Anterior cingulate cortex (tissue), 58 donors: ENCODE measurements at regions not wholly inside any gene's neighbourhood (a gene's known extent, or its start where the extent isn't known, plus 50 kb on each side); places are given as distances from the start of the nearest gene placed in this dataset.
A peak's percentile ranks its signal among the peaks of the same experiment; 100 is the strongest.

Experiments
- DNase-seq, 58 donors: peaks; one replicate each; lab custom pipeline; 2025; lab: John Stamatoyannopoulos, UW

DNA sequence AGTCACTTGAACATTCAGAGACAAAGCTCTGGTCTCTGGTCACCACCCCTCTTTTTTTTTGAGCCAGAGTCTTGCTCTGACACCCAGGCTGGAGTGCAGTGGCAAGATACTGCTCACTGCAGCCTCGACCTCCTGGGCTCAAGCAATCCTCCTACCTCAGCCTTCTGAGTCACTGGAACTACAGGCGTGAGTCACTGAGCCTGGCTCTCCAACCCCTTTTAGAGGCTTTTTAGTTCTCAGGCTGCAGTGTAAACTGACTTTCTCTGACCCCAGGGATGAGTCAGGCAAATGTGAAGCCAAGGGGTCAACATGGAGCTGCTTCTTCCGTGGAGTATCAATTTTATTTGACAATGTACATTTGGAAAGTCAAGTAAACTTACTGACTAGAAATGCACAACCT lies 229.2 kb downstream of the PTTG2 start:
- peak in 1 of 58 donors; percentile 19 for DNase-seq

DNA sequence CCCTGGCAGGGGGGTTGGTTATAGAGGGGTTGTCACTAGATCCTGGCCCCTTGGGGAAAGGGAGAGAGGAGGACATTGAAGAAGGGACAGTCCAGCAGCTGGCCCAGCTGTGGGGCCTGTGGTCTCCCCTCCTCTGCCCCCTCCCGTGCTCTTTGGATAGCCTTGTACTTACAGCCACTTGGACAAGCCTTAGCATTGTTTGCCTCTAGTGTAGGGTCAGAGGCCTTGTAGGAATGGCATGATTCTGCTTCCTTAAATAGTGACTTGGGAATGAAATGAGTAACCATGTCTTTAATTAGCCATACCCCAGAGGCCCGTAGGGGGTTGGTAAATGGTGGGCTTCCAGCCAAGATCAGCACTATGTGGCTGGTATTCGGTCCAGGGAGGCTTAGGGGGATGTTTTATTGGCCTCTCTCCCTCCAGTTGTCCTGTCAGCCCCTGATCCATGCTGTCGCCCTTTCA lies 230.6 kb downstream of the PTTG2 start:
- peak in 9 of 58 donors; percentile 9 to 56 (median 32) for DNase-seq

DNA sequence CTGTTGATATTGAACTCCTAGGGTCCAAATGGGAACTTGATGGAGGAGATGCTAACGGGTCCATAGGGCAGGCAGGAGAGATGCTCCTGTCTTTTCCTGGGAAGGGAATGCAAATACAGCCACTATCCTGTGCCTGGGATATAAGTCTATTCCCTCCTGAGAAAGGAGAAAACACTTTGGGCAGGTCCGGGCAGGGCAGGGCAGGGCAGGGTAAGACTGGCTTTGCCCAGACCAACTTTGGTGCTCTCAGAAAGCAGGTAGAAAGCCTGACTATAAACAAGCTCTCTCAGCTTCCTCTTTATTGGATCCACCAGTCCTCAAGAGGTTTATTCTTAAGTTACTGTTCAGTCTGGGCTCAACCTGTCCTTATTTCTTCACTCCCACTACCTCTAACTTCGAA lies 232.3 kb downstream of the PTTG2 start:
- no peak for DNase-seq

DNA sequence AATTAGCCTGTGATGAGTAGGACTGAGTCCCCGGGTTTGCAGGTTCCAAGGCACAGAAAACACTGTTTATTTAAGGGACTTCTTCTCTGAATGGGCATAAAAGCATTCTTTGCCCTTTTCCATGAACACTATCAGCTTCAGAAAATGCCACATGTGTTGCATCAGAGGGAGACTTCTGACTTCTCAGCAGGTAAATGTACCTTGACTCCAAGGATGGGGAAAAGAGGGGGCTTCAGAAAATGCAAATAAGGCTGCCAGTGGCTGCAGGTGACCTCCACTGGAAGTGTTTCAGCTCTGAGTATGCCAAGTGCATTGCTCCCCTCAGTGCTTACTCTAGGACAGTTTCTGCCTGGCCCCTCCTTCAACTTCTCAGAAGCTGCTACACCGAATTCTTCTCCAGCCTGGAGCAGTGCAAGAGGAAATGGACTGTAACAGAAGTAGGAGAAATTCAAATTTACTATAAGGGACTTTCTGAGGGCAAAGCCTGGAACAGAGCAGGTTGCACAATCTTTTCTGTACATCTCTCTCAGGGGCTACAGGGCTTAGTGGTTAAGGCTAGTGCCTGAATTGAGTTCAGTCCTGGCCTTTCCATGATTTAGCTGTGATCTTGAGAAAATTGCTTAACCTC lies 233.2 kb downstream of the PTTG2 start:
- no peak for DNase-seq

DNA sequence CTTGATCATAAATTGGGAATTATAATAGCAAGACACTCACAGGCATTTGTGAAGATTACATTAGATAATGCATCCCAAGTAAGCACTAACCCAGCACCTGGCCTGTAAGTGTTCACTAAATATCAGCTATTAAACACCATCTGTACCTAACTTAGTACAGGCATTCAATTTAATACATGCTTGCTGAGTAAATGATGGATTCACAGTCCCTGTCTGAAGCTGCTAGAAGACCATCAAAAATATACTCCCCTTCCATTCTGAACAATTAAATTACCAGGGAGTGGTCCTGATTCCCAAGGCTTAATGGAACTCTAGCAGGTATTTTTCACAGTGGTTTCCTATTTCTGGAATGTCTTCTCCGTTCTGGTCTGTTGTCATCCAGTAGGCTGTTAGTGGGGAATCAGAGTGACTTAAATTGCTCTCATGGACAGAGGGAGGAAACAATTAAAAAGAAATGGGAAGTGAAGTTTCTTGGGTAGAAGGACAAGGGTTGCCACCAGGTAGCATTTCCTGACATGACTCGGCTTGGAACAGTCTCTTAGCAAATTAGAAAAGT lies 233.9 kb downstream of the PTTG2 start:
- DNase-seq, result no peak

DNA sequence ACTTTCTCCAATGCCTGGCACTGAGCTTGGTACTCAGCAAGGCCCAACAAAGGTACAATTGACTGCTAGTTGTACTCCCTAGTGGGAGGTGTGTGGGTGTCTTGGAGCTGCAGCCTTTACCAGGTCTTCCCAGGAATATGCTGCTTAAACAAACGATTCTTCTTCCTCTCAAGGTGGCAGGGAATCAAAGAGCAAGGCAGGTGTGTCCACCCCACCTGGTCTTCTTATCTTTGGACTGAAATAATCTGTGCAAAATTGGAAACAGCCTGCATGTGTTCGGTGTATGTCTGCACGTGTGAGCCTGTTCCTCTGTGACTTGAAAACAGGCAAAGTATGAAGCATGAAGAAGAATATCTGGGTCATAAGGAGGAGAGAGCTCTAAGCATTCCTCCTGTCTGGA lies 235.3 kb downstream of the PTTG2 start:
- no peak for DNase-seq

DNA sequence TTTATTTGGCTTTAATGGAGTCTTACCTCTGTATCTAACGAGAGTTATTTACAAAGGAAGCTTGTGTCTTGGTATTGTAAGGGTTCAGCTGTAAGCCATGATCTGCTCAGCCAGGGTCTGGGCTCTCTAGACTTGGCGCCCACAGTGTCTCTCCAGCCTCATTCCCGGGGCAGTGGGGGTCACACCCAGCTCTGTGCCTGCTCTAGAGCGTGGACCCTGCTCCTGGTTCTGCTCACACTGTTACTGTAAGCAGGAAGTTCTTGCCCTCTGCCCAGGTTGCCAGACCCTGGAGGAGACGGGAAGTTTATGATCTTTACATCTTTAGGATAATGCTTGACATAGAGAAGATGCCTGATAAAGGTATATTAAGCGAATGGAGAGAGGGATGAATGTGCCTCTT lies 235.7 kb downstream of the PTTG2 start:
- DNase-seq, result no peak

DNA sequence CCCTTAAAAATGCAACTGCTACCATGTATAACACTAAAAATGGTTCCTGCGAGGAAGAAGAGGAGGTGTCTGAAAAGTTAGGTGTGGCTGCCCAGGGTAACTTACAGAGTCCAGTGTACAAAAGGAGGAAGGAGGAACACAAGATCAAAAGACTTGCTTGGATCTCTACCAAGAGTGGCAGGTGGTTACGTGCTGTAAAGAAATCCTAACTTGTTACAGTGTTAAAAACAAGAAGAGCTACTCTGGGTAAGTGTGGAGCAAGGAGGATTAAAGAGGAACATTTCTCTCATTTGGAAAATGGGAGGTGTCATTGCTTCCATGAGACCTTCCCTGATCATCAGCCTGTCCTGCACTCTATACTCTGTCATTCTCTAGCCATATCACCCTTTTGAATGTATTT lies 242.0 kb downstream of the PTTG2 start:
- no peak for DNase-seq

DNA sequence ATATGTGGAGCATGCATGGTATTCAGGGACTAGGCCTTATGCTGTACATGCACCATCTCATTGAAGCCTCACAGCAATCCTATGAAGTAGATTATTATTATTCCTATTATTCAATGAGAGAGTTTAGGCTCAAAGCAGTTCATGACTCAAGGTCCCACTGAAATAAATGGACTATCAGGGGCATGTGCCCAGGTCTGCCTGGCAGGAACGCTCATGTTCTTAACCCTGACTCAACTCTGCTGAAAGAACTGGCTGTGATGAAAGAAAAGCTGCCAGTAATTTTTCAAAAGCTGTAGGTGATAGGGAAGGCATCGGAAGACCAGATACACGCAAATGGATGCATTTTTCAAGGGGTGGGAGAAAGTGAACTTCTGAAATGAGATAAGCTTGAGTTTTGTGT lies 243.4 kb downstream of the PTTG2 start:
- no peak for DNase-seq

DNA sequence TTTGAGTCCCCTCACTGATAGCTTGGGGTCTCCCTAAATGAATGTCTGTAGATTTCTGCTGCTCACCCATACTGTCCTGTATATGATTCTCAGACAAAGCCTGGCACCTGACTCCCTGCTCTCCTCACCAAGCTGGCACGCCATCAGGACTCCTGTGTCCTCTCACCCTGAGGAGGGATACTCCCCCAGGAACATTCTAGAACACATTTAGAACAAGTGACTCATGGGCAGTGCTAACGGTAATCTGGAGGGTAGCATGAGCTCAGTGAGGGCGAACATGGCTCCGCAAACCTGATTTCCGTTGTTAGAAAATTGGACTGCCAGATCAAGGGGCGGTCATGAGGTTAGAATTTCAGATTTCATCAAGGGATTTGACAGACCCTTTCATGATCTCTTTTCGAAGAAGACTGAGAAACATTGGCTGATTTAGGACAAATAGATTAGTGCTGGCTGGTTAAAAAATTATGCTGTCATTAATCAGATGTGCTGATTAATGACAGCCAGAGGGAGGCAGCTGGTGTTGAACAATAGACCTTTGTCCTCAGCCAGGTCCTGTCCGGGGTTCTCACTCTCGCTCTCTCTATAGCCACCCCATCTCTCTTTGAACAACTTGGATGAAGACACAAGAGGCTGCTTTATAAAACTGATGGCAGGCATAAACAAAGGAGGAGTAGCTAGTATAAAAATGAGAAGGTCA lies 244.3 kb downstream of the PTTG2 start:
- peak in 15 of 58 donors; percentile 11 to 59 (median 32) for DNase-seq

DNA sequence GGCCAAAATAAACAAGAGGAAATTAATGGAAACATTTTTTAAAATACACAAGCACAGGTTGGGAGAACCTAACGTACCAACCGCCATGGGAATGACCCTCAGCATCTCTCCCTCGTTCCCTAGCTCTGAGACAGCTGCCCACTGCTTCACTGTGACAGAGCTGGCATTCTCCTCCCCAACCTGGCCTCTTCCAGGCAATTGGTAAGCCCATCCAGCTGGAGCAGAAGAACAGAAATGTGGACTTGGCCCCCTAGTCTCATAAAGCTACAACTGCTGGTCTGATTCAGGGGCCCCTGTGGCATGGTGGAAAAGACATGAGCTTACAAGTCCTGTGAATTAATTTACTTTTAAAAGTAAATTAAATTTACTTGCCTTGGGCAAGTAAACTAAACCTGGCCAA lies 245.1 kb downstream of the PTTG2 start:
- DNase-seq, result no peak

DNA sequence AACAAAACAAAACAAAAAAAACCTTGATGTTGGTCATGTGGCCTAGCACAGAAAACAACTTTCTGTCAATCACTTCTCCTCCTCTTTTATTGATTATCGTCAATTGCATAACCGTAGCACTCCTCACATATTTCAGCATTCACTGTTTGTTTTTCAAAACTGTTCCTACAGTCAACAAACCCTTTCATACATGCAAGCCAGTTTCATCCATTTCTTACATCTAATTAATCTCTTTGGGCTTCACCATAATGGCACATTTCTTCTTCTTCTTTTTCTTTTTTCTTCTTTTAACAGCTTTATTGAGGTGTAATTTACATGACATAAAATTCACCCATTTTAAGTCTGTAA lies 246.9 kb downstream of the PTTG2 start:
- DNase-seq, result no peak

DNA sequence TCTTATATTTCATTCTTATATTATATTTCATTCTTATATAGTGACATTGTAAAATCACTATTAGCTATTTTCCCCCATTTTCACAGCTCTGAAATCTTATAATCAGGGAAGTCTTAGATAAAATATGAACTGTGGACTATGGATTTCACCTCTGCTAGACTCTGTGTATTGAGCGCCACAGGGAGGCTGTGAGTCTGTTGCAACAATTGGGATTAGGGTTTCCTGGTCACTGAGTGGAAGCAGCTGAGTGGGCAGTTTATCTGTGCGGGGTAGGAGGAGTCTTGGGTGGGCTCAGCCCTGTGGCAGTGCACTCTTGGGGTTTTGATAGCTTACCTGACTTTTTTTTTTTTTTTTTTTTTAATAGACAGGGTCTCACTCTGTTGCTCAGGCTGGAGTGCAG lies 249.5 kb downstream of the PTTG2 start:
- DNase-seq, result no peak

DNA sequence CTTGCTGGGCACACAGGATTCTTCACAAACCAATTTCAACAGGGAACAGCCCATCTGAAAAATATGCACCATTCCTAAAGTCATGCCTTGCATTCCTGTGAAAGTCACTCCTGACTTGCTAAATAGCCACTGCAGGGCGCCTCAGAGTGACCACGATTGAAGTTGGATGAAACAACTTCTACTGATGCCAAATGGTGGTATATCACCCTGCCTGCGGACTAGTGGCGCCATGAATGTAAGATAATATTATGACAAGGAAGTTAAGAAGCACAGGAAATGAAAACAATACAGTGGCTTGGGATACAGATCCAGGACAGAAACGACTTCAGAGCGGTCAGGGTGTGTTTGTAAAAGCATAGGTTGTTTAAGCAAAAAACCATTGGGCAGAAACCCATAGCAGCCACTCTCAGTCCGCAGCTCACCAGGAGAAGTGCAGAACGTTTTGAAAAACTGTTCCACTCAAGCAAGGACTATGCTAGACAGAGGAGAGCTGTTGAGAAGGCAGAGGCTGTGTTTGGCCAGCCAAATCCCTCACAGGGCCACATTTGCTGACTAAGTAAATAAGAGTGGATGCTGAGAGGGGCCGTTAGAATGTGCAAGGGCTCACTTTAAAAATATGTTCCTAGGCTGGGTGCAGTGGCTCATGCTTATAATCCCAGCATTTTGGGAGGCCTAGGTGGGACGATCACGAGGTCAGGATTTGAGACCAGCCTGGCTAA lies 250.4 kb downstream of the PTTG2 start:
- DNase-seq, result no peak

DNA sequence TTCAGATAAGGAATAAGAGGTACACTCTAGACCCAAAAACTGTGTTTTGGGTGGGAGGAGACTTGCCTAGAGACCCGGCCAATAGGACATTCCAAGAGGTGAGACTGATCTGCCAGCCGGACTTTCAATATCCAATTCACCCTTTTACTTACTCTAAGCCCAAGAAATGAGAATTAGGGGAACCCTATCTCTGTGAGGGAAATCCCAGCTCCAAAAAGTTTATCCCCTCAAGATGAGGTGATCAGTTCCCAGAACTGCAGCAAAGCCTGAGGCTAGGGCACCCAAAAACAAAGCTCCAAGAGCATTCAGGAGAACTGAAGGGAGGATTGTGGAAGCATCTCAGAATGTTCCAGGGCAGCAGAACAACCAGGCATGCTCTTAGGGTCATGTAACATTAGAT lies 251.7 kb downstream of the PTTG2 start:
- DNase-seq, result no peak

DNA sequence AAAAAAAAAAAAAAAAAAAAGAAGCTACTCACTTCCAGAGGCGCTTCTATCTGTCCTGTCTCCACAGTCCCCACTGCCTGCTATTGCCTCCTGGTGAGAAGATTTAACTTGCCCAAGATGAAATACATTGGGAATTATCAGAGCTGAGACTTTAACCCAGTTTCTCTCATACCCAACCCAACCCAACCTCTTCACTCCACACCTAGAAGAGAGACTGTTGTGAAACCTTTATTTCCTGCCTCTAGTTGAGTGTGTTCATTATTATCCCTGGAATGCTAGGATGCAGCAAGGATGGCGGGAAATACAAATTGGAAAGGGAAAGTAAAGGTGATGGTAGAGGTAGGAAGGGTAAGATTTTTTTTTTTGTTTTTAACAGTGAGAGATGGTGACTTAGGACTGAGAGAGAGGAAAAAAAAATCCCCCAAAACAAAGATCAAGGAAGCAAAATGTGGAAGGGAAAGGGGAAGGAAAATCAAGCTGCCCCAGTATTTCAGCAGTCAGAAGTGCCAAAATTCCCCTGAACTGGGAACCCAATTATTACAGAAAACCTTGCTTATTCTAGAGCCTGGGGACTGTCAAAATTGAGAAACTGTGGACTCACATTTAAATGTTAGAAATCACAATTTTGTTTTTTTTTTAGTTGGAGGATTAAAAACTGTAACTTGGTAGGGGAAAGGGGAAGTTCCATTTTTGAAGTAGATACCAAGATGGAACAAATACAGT lies 253.0 kb downstream of the PTTG2 start:
- DNase-seq, result no peak

DNA sequence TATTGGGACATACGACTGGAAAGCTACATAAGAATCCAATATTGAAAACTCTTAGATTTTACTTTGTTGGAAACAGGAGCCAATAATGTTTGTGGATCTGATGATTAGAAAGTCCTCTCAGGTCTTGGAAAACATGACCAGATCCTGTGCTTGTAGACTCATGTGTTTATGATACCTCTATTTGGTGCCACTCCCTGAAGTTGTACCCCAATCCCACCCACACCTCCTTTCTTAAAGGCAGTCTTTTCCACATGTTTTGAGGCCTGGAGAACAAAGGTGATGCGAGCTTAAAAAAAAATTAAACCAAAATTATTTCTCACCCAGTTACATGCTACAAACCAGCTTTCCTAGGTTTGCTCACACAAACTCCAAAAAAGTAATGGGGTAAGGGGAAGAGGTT lies 262.7 kb downstream of the PTTG2 start:
- DNase-seq, result no peak

DNA sequence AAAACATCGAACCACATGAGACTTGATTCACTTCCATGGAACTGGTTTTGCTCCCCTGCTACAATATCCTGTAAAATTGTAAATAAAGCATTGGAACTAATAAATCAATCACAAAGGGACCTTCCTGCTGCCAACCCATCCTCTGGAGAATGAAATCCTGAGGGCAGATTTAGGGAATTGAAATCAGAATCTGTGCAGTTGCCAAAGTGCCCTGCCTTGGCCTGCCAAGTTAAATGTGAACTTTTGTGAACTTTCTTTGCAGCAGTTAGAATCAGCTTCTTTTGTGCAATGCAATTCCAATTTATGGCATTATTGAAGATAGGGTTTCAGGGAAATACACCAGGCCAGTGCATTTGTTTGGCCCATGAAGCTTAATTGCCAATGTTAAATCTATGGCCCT lies 263.1 kb downstream of the PTTG2 start:
- no peak for DNase-seq

DNA sequence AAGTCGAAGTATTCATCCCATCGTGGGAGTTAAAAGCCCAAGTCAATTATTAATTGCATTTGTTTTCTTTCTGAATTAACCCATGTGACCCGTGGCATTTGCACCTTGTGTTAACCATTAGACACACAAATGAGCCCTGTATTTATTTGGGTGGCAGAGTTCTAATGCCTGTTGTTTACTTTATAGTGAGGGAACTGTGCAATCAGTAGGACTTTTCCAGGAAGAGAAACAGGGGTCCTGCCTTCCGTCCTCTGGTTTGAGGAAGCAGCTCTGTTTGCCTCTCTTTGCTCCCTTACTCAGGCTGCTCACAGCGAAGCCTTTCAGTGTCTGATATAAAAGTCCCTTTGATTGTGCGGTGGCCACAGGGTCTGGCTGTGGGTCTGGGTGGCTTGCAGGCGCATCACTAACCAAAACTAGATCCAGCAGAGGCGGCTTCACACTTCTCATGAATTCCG lies 263.6 kb downstream of the PTTG2 start:
- peak in 51 of 58 donors; percentile 2 to 88 (median 45) for DNase-seq

DNA sequence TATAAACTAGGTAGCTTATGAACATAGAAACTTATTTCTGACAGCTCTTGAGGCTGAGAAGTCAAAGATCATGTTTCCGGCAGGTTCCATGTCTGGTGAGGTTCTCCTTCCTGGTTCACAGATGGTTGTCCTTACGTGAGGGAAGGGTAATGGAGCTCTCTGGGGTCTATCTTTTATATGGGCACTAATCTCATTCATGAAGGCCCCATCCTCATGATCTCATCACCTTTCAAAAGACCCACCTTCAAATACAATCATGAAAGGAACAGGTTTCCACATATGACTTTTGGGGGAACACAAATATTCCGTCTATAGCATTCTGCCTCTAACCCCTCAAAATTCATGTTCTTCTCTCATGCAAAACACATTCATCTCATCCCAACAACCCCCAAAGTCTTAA lies 264.7 kb downstream of the PTTG2 start:
- no peak for DNase-seq

DNA sequence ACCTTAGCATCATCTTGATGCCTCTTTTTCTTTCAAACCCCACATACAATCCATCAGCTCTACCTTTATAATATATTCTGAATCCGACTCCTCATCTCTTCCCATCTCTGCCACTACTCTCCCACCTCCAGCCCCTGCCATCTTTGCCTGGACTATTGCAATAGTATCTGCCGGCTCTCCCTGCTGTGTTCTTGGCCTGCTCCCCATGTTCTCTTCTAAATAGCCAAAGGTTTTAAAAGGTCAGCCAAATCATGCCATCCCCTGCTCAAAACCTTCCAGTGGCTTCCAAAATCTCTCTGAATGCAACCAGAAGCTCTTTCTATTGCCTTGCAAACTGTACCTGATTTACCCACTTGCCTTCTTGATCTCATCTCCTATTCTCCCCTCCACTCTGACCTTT lies 266.0 kb downstream of the PTTG2 start:
- DNase-seq, result no peak
